SK-N-SH (cell line): ENCODE measurements at regions not wholly inside any gene's neighbourhood (a gene's known extent, or its start where the extent isn't known, plus 50 kb on each side); places are given as distances from the start of the nearest gene placed in this dataset.
A peak's percentile ranks its signal among the peaks of the same experiment; 100 is the strongest.

ENCODE experiments used
- CTCF ChIA-PET: fragments of 300-600, 350-600 bp; formaldehyde crosslinking; extraction: SDS; loops from one replicate; lab custom pipeline; 2021; lab: Yijun Ruan, JAX
- POLR2A ChIA-PET: fragments of 350-600 bp; sonication (Branson Sonifier 250); formaldehyde crosslinking; extraction: SDS; loops from one replicate; lab custom pipeline; 2020; ENCODE audit warnings: antibody characterized with exemption, inconsistent platforms; lab: Yijun Ruan, JAX
- DNase-seq: peaks from one replicate; pipeline ENCODE4 v3.0.0; 2012
- H2AFZ ChIP-seq: fragments of 200-600 bp; sonication (generic); 2 replicates; pipeline ENCODE4 v1.8.1; 2016; ENCODE audit warnings: antibody characterized with exemption, mild to moderate bottlenecking, low read depth
- H3F3A ChIP-seq: fragments of 200-600 bp; sonication (generic); replicated peaks from 2 replicates; pipeline ENCODE3; 2016; ENCODE audit warnings: antibody characterized with exemption, mild to moderate bottlenecking; ENCODE audit not compliant: insufficient read depth
- H3K27ac ChIP-seq, 2 experiments: fragments of 200-500 bp in 1 of 2; fragments of 200-600 bp in 1 of 2; sonication (Bioruptor generic) in 1 of 2; sonication (generic), shearing (Covaris generic) in 1 of 2; 2 replicates each; pipeline versions ENCODE4 v1.5.1 to v1.6.1; 2014 to 2016; ENCODE audit warnings: low read depth in 2 of 2, inconsistent platforms in 1 of 2, low read length in 1 of 2, mild to moderate bottlenecking in 1 of 2, mixed read lengths in 1 of 2
- H3K27me3 ChIP-seq: fragments of 200-600 bp; sonication (generic), shearing (Covaris generic); 2 replicates; pipeline ENCODE4 v1.6.1; 2016; ENCODE audit warnings: mixed run types; ENCODE audit not compliant: insufficient read depth
- H3K36me3 ChIP-seq, 2 experiments: fragments of 200-500 bp in 1 of 2; fragments of 200-600 bp in 1 of 2; sonication (Bioruptor generic) in 1 of 2; sonication (generic) in 1 of 2; replicated peaks in 1 of 2; 2 replicates each; pipeline versions ENCODE3 to v1.5.1; 2014 to 2016; ENCODE audit warnings: low read length in 1 of 2, mild to moderate bottlenecking in 1 of 2; ENCODE audit not compliant: insufficient read depth in 2 of 2, control insufficient read depth in 1 of 2
- H3K4me1 ChIP-seq, 2 experiments: fragments of 200-500 bp in 1 of 2; fragments of 200-600 bp in 1 of 2; sonication (Bioruptor generic) in 1 of 2; sonication (generic), shearing (Covaris generic) in 1 of 2; 2 replicates each; pipeline versions ENCODE4 v1.5.1 to v1.6.1; 2014 to 2016; ENCODE audit warnings: low read depth in 1 of 2, low read length in 1 of 2, mixed run types in 1 of 2; ENCODE audit not compliant: insufficient read depth in 2 of 2, control insufficient read depth in 1 of 2
- H3K4me2 ChIP-seq: fragments of 200-600 bp; sonication (generic), shearing (Covaris generic); 2 replicates; pipeline ENCODE4 v1.6.1; 2017; ENCODE audit warnings: mixed run types
- H3K4me3 ChIP-seq, 2 experiments: fragments of 200-500 bp in 1 of 2; fragments of 200-600 bp in 1 of 2; sonication (Bioruptor generic) in 1 of 2; sonication (generic), shearing (Covaris generic) in 1 of 2; 2 replicates each; pipeline versions ENCODE4 v1.5.1 to v1.8.1; 2014 to 2016; ENCODE audit warnings: low read depth in 2 of 2, inconsistent platforms in 1 of 2, low read length in 1 of 2, mild to moderate bottlenecking in 1 of 2, mixed read lengths in 1 of 2, moderate library complexity in 1 of 2
- H3K79me2 ChIP-seq: fragments of 200-600 bp; sonication (generic); 2 replicates; pipeline ENCODE4 v1.8.1; 2017; ENCODE audit warnings: mild to moderate bottlenecking; ENCODE audit not compliant: insufficient read depth
- H3K9ac ChIP-seq: fragments of 200-600 bp; sonication (generic); 2 replicates; pipeline ENCODE4 v1.6.1; 2017; ENCODE audit warnings: mixed run types
- H3K9me2 ChIP-seq: fragments of 200-600 bp; sonication (generic); 2 replicates; pipeline ENCODE4 v1.6.1; 2017; ENCODE audit warnings: mixed run types
- H3K9me3 ChIP-seq: fragments of 200-600 bp; sonication (generic); 2 replicates; pipeline ENCODE4 v1.6.1; 2017; ENCODE audit warnings: mixed run types, mild to moderate bottlenecking, moderate library complexity
- H4K20me1 ChIP-seq: fragments of 200-600 bp; sonication (generic); 2 replicates; pipeline ENCODE4 v1.6.1; 2017; ENCODE audit warnings: mild to moderate bottlenecking, mixed run types; ENCODE audit not compliant: insufficient read depth
- CHD2 ChIP-seq: fragments of 150-350 bp; IDR thresholded peaks from 2 replicates; pipeline ENCODE4 v1.6.1; 2018; ENCODE audit warnings: low read length; ENCODE audit not compliant: partially characterized antibody
- ELF1 ChIP-seq: IDR thresholded peaks from 2 replicates; pipeline ENCODE4 v1.4.0; 2012
- EP300 ChIP-seq, 2 experiments: IDR thresholded peaks; 2 replicates each; pipeline versions ENCODE4 v1.4.0 to v1.6.1; 2012; ENCODE audit warnings: borderline replicate concordance in 1 of 2, low read depth in 1 of 2, low read length in 1 of 2
- FOSL2 ChIP-seq: IDR thresholded peaks from 2 replicates; pipeline ENCODE4 v1.4.0; 2012; ENCODE audit warnings: low read depth, mild to moderate bottlenecking, moderate library complexity, borderline replicate concordance
- FOXJ3 ChIP-seq: sonication (generic); formaldehyde crosslinking; IDR thresholded peaks from 2 replicates; pipeline ENCODE4 v1.5.1; 2020; ENCODE audit warnings: mild to moderate bottlenecking, missing genetic modification reagents
- GABPA ChIP-seq: IDR thresholded peaks from 2 replicates; pipeline ENCODE4 v1.4.0; 2012; ENCODE audit warnings: low read depth, mild to moderate bottlenecking
- GATA2 ChIP-seq: sonication (generic); formaldehyde crosslinking; IDR thresholded peaks from 2 replicates; pipeline ENCODE4 v1.5.0; 2020; ENCODE audit warnings: mild to moderate bottlenecking, missing genetic modification reagents
- NFIC ChIP-seq: IDR thresholded peaks from 2 replicates; pipeline ENCODE4 v1.4.0; 2012; ENCODE audit warnings: borderline replicate concordance
- NRF1 ChIP-seq: IDR thresholded peaks from 2 replicates; pipeline ENCODE4 v1.6.1; 2012; ENCODE audit warnings: low read depth, mild to moderate bottlenecking, low read length
- RCOR1 ChIP-seq: fragments of 150-350 bp; IDR thresholded peaks from 2 replicates; pipeline ENCODE4 v1.6.1; 2017; ENCODE audit warnings: antibody characterized with exemption, low read length
- SIN3A ChIP-seq: IDR thresholded peaks from 2 replicates; pipeline ENCODE4 v1.6.1; 2012; ENCODE audit warnings: low read depth, mild to moderate bottlenecking, low read length, moderate library complexity, borderline replicate concordance
- TAF1 ChIP-seq: IDR thresholded peaks from 2 replicates; pipeline ENCODE4 v1.6.1; 2012; ENCODE audit warnings: low read depth, mild to moderate bottlenecking, low read length, moderate library complexity, borderline replicate concordance
- TEAD4 ChIP-seq: IDR thresholded peaks from 2 replicates; pipeline ENCODE4 v1.4.0; 2012; ENCODE audit warnings: mild to moderate bottlenecking, borderline replicate concordance; ENCODE audit not compliant: insufficient read depth
- WGBS: methylation state at CpG from one replicate; pipeline ENCODE4 v1.1.6; 2017; ENCODE audit warnings: low lambda C conversion rate; 5-methylcytosine and 5-hydroxymethylcytosine counted together
- TF ChIP-seq, protein P1 (sequence below): fragments of 200-600 bp; sonication (generic); IDR thresholded peaks from 2 replicates; pipeline ENCODE4 v1.6.1; 2017; ENCODE audit warnings: antibody characterized with exemption, mild to moderate bottlenecking, moderate library complexity
- TF ChIP-seq, protein P2 (sequence below): IDR thresholded peaks from 2 replicates; pipeline ENCODE4 v1.4.0; 2012; ENCODE audit warnings: low read depth, borderline replicate concordance
- TF ChIP-seq, protein P3 (sequence below): fragments of 150-350 bp; IDR thresholded peaks from 2 replicates; pipeline ENCODE4 v1.6.1; 2017; ENCODE audit warnings: antibody characterized with exemption, low read length, low read depth, borderline replicate concordance
- TF ChIP-seq, protein P4 (sequence below): fragments of 150-350 bp; IDR thresholded peaks from 2 replicates; pipeline ENCODE4 v1.6.1; 2016; ENCODE audit warnings: mild to moderate bottlenecking, low read depth, low read length

DNA sequence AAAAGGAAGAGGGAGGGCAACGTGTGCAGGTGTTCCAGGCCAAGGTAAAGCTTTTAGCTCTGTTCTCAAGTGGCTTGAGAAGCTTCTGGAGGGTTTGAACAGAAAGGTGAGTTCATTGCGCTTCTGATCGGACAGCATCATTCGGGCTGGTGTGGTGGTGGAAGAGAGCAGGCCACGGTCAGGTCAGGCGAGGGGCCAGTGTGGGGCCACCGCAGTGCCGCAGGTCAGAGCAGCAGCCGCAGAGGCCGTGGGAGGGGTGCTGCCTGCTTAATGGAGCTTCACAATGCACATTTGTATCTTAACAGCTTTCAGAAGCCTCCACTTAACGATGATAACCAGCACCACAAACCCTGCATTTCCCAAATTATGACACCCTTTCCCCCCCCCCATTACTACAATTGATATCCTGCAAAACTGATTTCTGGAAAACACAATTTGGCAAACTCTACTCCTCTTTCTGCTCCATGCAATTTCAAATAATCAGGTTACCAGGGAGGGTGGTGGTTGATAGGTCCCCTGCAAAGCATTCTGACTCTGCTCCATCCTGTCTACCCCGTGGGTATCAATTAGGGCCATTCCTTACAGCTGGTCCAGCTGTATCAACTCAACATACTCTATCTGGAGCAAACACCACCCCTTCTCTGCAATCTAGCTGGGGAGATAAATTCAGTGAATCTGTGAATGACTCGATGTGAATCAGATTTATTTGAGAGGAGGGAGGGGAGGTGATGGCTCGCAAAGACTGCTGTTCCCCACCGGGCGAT is 162.9 kb downstream of the ACTR3B start:
- Histone ChIP-seq H4K20me1 (no peaks in the 10 kb centered on the region), H3K4me3 (no peak overlapping the region), H3K27me3 (no peaks in the 10 kb centered on the region), H3K36me3 (no peaks in the 10 kb centered on the region), H3K79me2 (no peaks in the 10 kb centered on the region), H3K9me2 (no peaks in the 10 kb centered on the region), H3K27ac (no peak overlapping the region), H2AFZ (no peak overlapping the region), H3K9ac (no peak overlapping the region), H3K9me3 (no peaks in the 10 kb centered on the region; the same call in 1 of the 2 replicates), H3K4me2 (no peak overlapping the region), H3K4me1 (peaks cover 0 to 12% of the 10 kb centered on the region in 2 experiments; a peak in 1 of 4 replicates)
- POLR2A ChIA-PET: no interaction called here
- peak; percentile 86 for DNase-seq
- CTCF ChIA-PET: interaction anchor here (1.3 to 2.7 kb wide), 3 partner anchors 13 to 29 kb away, joined by 3 to 13 read pairs (median 10); no protein-coding TSS in a partner anchor
- WGBS: 9% methylated on average over 16 of the region's 16 CpGs
- TF ChIP-seq NFIC (no peak), GATA2 (CRISPR knock-in tag) (peak; percentile 65), FOXJ3 (no peak), ELF1 (no peak), EP300 (IDR thresholded peaks at IDR 0.05; ENCODE audit: borderline replicate concordance in 1 of 2, low read depth in 1 of 2, low read length in 1 of 2) (peak in 1 of 2 experiments; percentile 58; a peak in 1 of 4 replicates), CHD2 (peak; percentile 6), RCOR1 (peak; percentile 59; the same call in 1 of the 2 replicates), SIN3A (no peak)
- TF ChIP-seq, protein P1, sequence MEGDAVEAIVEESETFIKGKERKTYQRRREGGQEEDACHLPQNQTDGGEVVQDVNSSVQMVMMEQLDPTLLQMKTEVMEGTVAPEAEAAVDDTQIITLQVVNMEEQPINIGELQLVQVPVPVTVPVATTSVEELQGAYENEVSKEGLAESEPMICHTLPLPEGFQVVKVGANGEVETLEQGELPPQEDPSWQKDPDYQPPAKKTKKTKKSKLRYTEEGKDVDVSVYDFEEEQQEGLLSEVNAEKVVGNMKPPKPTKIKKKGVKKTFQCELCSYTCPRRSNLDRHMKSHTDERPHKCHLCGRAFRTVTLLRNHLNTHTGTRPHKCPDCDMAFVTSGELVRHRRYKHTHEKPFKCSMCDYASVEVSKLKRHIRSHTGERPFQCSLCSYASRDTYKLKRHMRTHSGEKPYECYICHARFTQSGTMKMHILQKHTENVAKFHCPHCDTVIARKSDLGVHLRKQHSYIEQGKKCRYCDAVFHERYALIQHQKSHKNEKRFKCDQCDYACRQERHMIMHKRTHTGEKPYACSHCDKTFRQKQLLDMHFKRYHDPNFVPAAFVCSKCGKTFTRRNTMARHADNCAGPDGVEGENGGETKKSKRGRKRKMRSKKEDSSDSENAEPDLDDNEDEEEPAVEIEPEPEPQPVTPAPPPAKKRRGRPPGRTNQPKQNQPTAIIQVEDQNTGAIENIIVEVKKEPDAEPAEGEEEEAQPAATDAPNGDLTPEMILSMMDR: no peak
- TF ChIP-seq, protein P2, sequence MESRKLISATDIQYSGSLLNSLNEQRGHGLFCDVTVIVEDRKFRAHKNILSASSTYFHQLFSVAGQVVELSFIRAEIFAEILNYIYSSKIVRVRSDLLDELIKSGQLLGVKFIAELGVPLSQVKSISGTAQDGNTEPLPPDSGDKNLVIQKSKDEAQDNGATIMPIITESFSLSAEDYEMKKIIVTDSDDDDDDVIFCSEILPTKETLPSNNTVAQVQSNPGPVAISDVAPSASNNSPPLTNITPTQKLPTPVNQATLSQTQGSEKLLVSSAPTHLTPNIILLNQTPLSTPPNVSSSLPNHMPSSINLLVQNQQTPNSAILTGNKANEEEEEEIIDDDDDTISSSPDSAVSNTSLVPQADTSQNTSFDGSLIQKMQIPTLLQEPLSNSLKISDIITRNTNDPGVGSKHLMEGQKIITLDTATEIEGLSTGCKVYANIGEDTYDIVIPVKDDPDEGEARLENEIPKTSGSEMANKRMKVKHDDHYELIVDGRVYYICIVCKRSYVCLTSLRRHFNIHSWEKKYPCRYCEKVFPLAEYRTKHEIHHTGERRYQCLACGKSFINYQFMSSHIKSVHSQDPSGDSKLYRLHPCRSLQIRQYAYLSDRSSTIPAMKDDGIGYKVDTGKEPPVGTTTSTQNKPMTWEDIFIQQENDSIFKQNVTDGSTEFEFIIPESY: no peak
- TF ChIP-seq, all 33 proteins: peak for 4
- no peaks in the 10 kb centered on the region for H3F3A ChIP-seq

DNA sequence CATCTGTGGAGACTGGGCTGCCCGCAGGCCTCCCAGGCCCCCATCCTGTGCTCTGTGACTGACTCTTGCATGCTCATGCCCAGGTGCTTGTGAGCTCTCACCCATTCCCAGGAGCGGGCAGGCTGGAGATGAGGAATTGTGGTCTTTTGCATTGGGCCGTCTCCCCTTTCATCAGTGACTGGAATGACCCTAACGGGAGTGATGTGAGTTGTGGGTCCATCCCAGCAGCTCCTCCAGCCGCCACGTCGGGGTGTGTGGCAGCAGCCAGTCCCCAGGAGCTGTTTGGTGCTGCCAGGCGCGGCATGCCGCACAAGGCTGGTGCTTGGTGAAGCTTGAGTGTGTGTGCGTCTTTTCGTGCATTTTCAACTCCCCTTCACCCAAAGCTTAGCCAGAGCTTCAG is 164.2 kb downstream of the ACTR3B start:
- Histone ChIP-seq H3F3A (no peaks in the 10 kb centered on the region), H3K79me2 (no peaks in the 10 kb centered on the region), H3K4me2 (no peak overlapping the region), H3K36me3 (no peaks in the 10 kb centered on the region), H4K20me1 (no peaks in the 10 kb centered on the region), H3K9ac (no peak overlapping the region), H3K27ac (no peak overlapping the region), H3K9me2 (no peaks in the 10 kb centered on the region), H3K4me1 (peaks cover 0 to 12% of the 10 kb centered on the region in 2 experiments; a peak in 1 of 4 replicates), H2AFZ (no peak overlapping the region), H3K27me3 (no peaks in the 10 kb centered on the region), H3K4me3 (no peak overlapping the region), H3K9me3 (no peaks in the 10 kb centered on the region; the same call in 1 of the 2 replicates)
- WGBS: 43% methylated on average over 12 of the region's 12 CpGs
- ChIA-PET POLR2A (no interaction called here), CTCF (interaction anchor here (1.0 to 1.6 kb wide), 3 partner anchors 12 to 270 kb away, joined by 3 to 7 read pairs (median 3); no protein-coding TSS in a partner anchor)
- peak; percentile 31 for DNase-seq
- no peak for TF ChIP-seq TAF1
- TF ChIP-seq TEAD4: no peak
- no peak for TF ChIP-seq FOSL2
- TF ChIP-seq, protein P1: no peak
- TF ChIP-seq SIN3A: no peak
- TF ChIP-seq NRF1: no peak
- no peak for TF ChIP-seq GABPA
- TF ChIP-seq, protein P3, sequence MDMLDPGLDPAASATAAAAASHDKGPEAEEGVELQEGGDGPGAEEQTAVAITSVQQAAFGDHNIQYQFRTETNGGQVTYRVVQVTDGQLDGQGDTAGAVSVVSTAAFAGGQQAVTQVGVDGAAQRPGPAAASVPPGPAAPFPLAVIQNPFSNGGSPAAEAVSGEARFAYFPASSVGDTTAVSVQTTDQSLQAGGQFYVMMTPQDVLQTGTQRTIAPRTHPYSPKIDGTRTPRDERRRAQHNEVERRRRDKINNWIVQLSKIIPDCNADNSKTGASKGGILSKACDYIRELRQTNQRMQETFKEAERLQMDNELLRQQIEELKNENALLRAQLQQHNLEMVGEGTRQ: no peak
- TF ChIP-seq, protein P4, sequence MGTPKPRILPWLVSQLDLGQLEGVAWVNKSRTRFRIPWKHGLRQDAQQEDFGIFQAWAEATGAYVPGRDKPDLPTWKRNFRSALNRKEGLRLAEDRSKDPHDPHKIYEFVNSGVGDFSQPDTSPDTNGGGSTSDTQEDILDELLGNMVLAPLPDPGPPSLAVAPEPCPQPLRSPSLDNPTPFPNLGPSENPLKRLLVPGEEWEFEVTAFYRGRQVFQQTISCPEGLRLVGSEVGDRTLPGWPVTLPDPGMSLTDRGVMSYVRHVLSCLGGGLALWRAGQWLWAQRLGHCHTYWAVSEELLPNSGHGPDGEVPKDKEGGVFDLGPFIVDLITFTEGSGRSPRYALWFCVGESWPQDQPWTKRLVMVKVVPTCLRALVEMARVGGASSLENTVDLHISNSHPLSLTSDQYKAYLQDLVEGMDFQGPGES: no peak
